ENCODE measurements at regions not wholly inside any gene's neighbourhood (a gene's known extent, or its start where the extent isn't known, plus 50 kb on each side); places are given as distances from the start of the nearest gene placed in this dataset.

DNA sequence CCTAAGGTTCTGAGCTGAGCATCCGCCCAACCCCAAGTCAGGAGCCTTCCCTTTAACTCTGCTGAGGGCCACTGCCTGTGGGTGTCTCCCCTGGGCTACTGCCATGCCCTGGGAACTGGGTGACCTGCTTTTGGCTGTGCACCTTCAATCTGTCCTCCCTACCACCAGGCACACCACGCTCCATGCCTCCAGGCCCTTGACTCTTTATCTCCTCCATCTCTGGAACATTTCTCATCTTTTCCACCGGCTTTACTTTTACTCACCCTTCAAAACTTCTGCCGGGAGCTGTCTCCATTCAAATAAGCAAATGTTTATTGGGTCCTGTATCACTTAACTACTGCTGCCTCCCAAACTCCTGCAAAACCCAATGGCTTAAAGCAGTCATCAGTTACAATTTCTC is 83.3 kb upstream of the NHSL1 start:
- BruUV-seq (replicated peaks), result no TSS peak
- intact Hi-C loops (cut with micrococcal nuclease), result no loop called here
- no peak overlapping the region for H3K27ac Mint-ChIP-seq (ENCODE audit: low read depth, unreplicated experiment)
- no peaks in the 10 kb centered on the region for H3K36me3 Mint-ChIP-seq (ENCODE audit: insufficient read depth, unreplicated experiment)
- no peak for DNase-seq (ENCODE audit: unreplicated experiment)
- TF ChIP-seq, protein P1, sequence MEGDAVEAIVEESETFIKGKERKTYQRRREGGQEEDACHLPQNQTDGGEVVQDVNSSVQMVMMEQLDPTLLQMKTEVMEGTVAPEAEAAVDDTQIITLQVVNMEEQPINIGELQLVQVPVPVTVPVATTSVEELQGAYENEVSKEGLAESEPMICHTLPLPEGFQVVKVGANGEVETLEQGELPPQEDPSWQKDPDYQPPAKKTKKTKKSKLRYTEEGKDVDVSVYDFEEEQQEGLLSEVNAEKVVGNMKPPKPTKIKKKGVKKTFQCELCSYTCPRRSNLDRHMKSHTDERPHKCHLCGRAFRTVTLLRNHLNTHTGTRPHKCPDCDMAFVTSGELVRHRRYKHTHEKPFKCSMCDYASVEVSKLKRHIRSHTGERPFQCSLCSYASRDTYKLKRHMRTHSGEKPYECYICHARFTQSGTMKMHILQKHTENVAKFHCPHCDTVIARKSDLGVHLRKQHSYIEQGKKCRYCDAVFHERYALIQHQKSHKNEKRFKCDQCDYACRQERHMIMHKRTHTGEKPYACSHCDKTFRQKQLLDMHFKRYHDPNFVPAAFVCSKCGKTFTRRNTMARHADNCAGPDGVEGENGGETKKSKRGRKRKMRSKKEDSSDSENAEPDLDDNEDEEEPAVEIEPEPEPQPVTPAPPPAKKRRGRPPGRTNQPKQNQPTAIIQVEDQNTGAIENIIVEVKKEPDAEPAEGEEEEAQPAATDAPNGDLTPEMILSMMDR (IDR thresholded peaks at IDR 0.05; ENCODE audit: unreplicated experiment), result no peak
- no peaks in the 10 kb centered on the region for H3K9me3 Mint-ChIP-seq (ENCODE audit: unreplicated experiment)
- H3K27me3 Mint-ChIP-seq (ENCODE audit: insufficient read depth, unreplicated experiment), result no peaks in the 10 kb centered on the region
- CTCF ChIA-PET, result interaction anchor here (0.7 to 1.0 kb wide), 2 partner anchors 8 to 59 kb away, joined by 3 to 4 read pairs; no protein-coding TSS in a partner anchor
- H3K4me3 Mint-ChIP-seq (ENCODE audit: unreplicated experiment), result no peak overlapping the region
- H3K4me1 Mint-ChIP-seq (ENCODE audit: insufficient read depth, unreplicated experiment), result no peaks in the 10 kb centered on the region
- POLR2A ChIA-PET, result no interaction called here

DNA sequence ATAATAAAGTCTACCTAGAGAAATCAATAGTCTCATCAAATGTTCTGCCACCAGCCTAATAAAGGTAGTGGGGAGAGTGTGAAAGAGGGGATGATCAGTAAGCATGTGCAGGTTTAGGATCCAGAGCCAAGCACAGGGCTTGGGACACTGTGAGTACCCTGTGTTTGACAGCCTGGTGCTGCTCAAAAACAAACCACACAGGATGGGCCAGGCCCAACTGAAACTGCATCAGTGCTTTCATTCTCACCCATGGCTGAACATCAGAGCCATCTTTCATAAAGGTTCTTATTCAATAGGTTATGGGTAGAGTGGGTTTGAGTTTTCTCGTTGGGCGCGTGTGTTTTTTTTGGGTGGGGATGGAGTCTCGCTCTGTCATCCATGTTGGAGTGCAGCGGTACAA is 87.3 kb upstream of the NHSL1 start:
- ChIA-PET POLR2A (interaction anchor here (0.5 kb wide), 1 partner anchor 179 kb away, joined by 3 read pairs; no protein-coding TSS in a partner anchor), CTCF (interaction anchor here (0.5 to 9.7 kb wide), 8 partner anchors 11 to 470 kb away, joined by 3 to 153 read pairs (median 4); no protein-coding TSS in a partner anchor)
- no peaks in the 10 kb centered on the region for H3K36me3 Mint-ChIP-seq (ENCODE audit: insufficient read depth, unreplicated experiment)
- no peak overlapping the region for H3K4me3 Mint-ChIP-seq (ENCODE audit: unreplicated experiment)
- H3K4me1 Mint-ChIP-seq (ENCODE audit: insufficient read depth, unreplicated experiment), result peaks cover 17% of the 10 kb centered on the region
- TF ChIP-seq, protein P1 (IDR thresholded peaks at IDR 0.05; ENCODE audit: unreplicated experiment), result no peak
- H3K27me3 Mint-ChIP-seq (ENCODE audit: insufficient read depth, unreplicated experiment), result no peaks in the 10 kb centered on the region
- DNase-seq (ENCODE audit: unreplicated experiment), result no peak
- H3K27ac Mint-ChIP-seq (ENCODE audit: low read depth, unreplicated experiment), result no peak overlapping the region
- intact Hi-C loops (cut with micrococcal nuclease), result no loop called here
- BruUV-seq (replicated peaks), result no TSS peak
- no peaks in the 10 kb centered on the region for H3K9me3 Mint-ChIP-seq (ENCODE audit: unreplicated experiment)

DNA sequence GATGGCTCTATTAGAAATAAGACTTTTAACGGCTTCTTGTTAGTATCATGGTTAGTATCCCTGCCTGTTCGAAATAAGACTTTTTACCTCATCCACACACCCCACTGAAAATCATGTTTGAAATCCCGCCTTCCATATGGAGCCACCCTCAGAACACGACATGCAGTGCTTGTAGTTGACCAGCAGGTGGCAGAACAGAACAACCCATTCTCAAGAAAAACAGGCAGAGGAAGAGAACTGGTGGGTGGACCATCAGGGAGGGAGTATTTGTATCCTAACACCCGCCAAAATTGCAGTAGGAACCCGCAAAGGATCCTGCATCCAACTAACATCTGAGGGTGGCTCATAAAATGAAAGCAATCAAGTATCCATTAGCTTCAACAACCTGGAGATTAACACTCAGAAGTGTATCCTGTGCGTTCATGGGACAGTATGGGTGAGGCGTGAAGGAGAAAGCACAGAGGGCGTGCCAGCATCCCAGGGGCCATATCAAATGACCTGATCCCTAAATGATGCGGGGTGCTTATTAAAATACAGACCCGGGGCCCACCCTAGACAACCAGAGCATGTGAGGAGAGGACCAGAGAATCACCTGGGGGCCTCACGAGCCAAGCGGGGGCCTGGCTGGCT is 89.6 kb upstream of the NHSL1 start:
- Mint-ChIP-seq H3K27me3 (ENCODE audit: insufficient read depth, unreplicated experiment) (no peaks in the 10 kb centered on the region), H3K9me3 (ENCODE audit: unreplicated experiment) (no peaks in the 10 kb centered on the region), H3K27ac (ENCODE audit: low read depth, unreplicated experiment) (no peak overlapping the region), H3K4me1 (ENCODE audit: insufficient read depth, unreplicated experiment) (peaks cover 31% of the 10 kb centered on the region), H3K36me3 (ENCODE audit: insufficient read depth, unreplicated experiment) (no peaks in the 10 kb centered on the region), H3K4me3 (ENCODE audit: unreplicated experiment) (no peak overlapping the region)
- CTCF ChIA-PET, result interaction anchor here (0.6 to 9.7 kb wide), 28 partner anchors 10 to 768 kb away, joined by 3 to 153 read pairs (median 4); partner anchors contain the start of gene CCDC28A
- BruUV-seq (replicated peaks), result no TSS peak
- TF ChIP-seq, protein P1 (IDR thresholded peaks at IDR 0.05; ENCODE audit: unreplicated experiment), result peak; percentile 82
- DNase-seq (ENCODE audit: unreplicated experiment), result peak; percentile 84
- intact Hi-C loops (cut with micrococcal nuclease), result loop anchor here (1.0 kb wide), 2 partner anchors 177 to 473 kb away; no protein-coding TSS in a partner anchor
- POLR2A ChIA-PET, result interaction anchor here (0.7 to 1.5 kb wide), 5 partner anchors 103 to 179 kb away, joined by 3 to 6 read pairs (median 3); no protein-coding TSS in a partner anchor

DNA sequence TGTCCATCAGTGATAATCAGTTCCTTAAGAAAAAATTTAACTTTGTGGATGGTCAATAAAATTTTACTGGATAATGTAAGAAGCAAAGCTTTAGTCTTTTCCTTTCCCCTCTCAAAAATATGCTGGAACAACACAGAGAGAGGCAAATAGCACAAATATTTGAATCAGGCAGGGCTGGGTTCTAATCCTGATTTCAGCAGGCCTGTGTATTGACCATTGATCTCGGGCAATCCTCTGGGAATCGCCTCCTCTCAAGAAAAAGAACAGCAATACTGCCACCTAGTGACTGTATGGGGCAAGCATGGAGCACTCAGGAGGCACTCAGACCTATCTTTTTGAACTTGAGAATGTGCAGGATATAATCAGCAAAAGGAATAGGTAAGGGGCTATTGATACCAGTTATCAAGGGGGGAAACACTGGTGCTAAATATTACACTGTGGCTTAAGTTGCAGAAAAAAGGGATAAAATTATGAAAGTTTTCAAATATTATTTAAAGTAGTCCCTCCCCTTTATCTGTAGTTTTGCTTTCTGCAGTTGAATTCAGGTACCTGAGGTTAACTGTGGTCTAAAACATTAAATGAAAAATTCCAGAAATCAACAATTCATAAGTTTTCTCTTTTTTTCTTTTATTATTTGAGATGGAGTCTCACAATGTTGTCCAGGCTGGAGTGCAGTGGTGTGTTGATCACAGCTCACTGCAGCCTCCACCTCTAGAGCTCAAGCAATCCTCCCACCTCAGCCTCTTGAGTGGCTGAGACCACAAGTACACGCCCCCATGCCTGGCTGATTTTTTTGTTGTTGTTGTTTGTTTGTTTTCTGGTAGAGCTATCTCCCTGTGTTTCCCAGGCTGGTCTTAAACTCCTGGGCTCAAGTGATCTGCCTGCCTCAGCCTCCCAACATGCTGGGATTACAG is 91.8 kb upstream of the NHSL1 start:
- no peak overlapping the region for H3K4me3 Mint-ChIP-seq (ENCODE audit: unreplicated experiment)
- peaks cover 7% of the 10 kb centered on the region for H3K36me3 Mint-ChIP-seq (ENCODE audit: insufficient read depth, unreplicated experiment)
- DNase-seq (ENCODE audit: unreplicated experiment), result peak; percentile 81
- intact Hi-C loops (cut with micrococcal nuclease), result loop anchor here (1.0 to 10.0 kb wide), 3 partner anchors 100 to 394 kb away; partner anchors contain the start of gene REPS1
- H3K27me3 Mint-ChIP-seq (ENCODE audit: insufficient read depth, unreplicated experiment), result no peaks in the 10 kb centered on the region
- H3K27ac Mint-ChIP-seq (ENCODE audit: low read depth, unreplicated experiment), result peak overlapping the region; percentile 49
- BruUV-seq (replicated peaks), result no TSS peak
- H3K4me1 Mint-ChIP-seq (ENCODE audit: insufficient read depth, unreplicated experiment), result peaks cover 37% of the 10 kb centered on the region
- ChIA-PET CTCF (interaction anchor here (0.6 to 9.7 kb wide), 40 partner anchors 8 to 551 kb away, joined by 3 to 153 read pairs (median 5); no protein-coding TSS in a partner anchor), POLR2A (interaction anchor here (0.9 to 2.1 kb wide), 5 partner anchors 9 to 178 kb away, joined by 3 to 7 read pairs (median 3); no protein-coding TSS in a partner anchor)
- H3K9me3 Mint-ChIP-seq (ENCODE audit: unreplicated experiment), result no peaks in the 10 kb centered on the region
- TF ChIP-seq, protein P1 (IDR thresholded peaks at IDR 0.05; ENCODE audit: unreplicated experiment), result peak; percentile 78
